EH (cell line): ENCODE measurements at regions not wholly inside any gene's neighbourhood (a gene's known extent, or its start where the extent isn't known, plus 50 kb on each side); places are given as distances from the start of the nearest gene placed in this dataset.

Source experiments
- DNase-seq: peaks from one replicate; pipeline ENCODE4 v3.0.0-alpha.2; 2015; ENCODE audit warnings: low read depth

DNA sequence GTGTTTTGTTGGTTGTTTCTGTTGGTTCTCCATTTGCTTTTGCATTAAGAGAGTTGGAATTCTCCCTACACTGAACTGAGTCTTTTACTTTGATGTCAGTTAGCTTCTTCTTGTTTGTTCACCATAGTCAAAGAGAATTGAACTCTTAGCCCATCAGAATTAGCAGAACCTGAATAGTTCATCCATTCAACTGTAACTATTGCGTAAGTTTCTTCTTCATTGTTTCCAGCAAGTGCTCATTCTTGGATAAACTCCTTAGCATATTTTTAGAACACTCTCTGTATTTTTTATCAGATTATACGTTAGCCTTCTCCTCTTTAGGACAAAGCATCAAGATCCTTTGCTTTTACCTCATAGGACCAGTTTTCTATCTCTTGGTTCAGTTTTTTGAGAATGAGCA, 128.4 kb upstream of the RAB11FIP2 start:
- no peak for DNase-seq

DNA sequence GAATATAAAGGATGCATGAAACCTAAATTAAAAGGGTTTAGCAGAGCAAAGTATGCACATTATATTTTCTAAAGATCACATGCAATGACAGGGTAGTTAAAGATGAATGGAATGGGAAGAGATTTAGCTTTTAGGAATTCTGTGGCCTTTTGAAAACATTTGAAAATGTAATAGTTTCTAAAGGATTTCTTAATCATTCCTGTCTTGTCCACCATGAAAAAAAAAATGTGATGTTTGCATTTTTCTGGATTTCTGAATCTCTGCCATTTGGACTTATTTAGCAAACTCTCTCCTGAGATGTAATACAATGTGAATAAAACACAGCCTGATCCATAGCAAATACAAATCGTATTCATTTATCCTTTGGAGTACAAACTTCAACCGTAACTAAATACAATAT, 126.6 kb upstream of the RAB11FIP2 start:
- peak; percentile 1 for DNase-seq

GRCh38 chr10:118171861-118172260, 125.1 kb upstream of the RAB11FIP2 start:
- DNase-seq, result no peak

GRCh38 chr10:118167056-118167700, 120.4 kb upstream of the RAB11FIP2 start:
- no peak for DNase-seq

- DNase-seq, result no peak
Measured at GRCh38 chr10:118163217-118163616, 116.5 kb upstream of the RAB11FIP2 start.

- no peak for DNase-seq
Measured at GRCh38 chr10:118161461-118162246, 114.9 kb upstream of the RAB11FIP2 start.

GRCh38 chr10:118153287-118153686, 106.5 kb upstream of the RAB11FIP2 start:
- no peak for DNase-seq

DNA sequence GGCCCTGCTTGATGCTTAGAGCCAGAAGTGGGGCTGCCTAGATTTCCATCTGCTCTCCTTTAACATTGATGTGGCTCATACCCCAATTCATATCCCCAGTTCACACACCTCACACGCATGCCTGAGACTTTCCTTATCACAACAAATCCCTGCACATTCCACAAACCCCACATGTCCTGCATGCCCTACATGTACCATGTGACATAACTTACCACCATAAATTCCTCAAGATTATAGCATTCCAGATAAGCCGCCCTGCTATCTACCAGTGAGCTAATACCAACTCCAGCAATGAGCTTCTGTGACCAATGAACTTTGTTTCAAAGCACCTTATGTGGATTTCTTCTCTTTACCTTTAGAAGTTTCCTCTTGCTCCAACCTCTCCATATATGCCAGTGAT, 104.7 kb upstream of the RAB11FIP2 start:
- DNase-seq, result no peak

GRCh38 chr10:118148247-118148646, 101.5 kb upstream of the RAB11FIP2 start:
- DNase-seq, result no peak

DNA sequence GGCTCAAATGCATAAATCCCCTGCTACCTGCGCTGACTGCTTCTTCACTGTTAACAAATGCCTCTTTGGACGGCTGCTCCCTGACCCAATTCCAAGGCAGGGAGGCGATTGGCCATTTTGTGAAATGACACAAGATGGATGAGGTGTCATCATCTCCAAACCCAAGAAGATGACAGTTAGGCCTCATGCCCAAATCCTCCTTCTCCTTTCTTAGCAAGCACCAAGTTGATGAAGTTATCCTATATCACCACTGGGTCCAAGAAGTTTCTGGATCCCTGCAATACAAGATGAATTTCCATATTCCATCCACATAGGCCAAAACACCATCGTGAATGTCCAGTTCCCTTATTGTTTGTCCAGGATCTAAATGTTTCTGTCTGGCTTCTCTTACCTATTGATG, 98.5 kb upstream of the RAB11FIP2 start:
- DNase-seq, result no peak

GRCh38 chr10:118141471-118141870, 94.7 kb upstream of the RAB11FIP2 start:
- DNase-seq, result no peak

DNA sequence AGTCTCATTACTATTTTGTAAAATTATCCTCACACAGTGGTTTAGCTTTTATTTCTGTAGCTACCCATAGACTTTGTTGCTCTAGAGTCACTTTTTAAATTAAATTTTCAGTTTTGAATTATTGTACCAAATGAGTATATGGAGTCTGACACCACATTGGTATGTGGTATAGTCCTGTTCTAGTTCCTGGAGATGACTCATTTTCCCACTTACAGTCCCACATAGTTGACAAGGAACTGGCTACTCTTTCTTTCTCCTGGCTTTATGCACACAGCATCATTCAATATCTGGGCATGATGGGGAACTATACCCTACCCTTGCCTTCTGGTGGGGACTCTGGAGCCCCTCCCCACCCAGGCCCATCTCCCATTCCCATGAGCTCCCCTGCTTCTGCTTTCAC, 92.6 kb upstream of the RAB11FIP2 start:
- peak; percentile 3 for DNase-seq

DNA sequence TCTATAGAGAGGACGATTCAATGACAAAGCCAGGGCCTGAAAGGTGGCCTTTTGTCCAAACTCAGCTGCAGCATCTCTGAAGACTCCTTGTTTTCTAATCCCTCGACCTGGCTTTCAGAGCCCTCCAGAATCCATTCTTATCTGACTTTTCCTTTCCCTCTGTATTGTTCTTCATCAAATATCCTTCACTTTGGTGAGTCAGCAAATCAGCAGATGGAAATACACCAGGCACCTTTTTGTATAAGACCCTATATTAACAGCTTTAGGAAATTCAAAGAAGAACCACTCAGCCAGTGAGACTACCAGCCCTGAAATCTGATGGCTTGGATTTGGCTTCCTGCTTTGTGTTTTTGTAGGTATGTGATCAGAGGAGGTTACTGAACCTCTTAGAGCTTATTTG, 81.9 kb upstream of the RAB11FIP2 start:
- no peak for DNase-seq

DNA sequence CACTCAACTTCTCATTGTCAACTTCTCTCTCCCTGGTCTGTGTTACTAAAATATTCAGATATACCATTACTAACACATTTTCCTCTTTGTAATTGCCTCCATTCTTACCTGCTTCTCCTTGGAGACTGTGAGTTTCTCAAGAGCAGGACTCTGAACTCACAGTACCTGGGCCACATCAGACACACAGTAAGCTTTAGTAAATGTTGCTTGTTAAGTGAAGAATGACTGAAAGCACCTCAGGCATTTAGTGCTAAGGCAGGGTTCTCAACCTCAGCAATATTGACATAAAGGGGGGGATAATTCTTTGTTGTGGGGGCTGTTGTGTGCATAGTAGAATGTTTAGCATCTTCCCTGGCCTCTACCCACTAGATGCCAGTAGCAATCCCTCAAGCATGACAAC, 72.0 kb upstream of the RAB11FIP2 start:
- no peak for DNase-seq

DNA sequence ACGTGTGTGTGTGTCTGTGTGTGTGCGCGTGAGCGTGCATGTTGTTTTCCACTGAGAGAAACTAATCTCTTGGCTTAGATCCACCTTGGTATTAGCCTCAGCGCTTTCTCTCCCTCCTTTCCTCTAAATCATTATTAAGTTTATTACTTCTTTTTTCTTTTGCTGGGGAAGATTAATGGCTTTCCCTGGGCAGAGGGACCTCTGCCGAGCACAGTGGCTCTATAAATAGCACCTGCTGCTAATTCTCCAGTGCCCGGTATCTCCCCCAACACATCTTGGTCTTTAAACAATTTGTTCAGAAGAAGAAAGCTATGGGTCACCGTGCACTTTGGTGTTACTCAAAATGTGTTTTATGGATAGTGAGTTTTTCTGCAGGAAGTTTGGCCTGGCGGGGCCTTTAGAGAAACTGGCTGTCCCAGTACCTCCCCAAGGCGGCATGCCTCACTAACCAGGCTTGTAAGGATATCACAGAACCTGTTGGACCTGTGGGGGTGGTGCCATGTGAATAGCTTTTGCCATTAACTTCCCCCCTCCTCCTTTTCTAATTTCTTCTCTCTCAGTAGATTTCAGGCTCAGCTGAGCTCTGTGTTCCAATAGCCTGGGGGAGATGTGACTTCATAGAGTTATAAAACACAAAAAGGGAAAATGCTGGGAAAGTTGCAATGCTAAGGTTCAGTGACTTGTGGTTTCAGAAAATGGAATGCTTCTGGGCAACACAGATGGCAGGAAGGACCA, 70.1 kb upstream of the RAB11FIP2 start:
- no peak for DNase-seq

GRCh38 chr10:118116362-118116714, 69.6 kb upstream of the RAB11FIP2 start:
- no peak for DNase-seq

- no peak for DNase-seq
Measured at GRCh38 chr10:118115701-118116100, 69.0 kb upstream of the RAB11FIP2 start.

DNA sequence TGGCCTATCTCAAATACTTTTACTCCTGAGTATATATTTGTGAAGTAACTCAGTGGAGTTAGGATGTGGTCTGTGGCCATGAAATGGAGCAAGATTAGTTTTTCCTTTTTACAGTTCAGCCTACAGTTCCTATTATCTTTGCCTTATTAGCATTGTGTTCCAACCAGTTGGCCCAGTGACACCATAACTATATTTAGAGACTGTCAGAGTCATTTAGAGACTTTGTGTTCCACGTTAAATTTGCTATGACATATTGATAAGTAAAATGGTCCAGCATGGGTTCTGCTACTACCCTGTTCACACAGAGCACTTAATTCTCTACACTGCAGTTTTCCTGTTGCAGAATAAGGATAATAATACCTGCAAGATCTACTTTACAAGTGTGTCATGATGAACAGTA, 68.3 kb upstream of the RAB11FIP2 start:
- no peak for DNase-seq

GRCh38 chr10:118112543-118113125, 65.9 kb upstream of the RAB11FIP2 start:
- DNase-seq, result no peak

- DNase-seq, result no peak
Measured at GRCh38 chr10:118110750-118111149, 64.0 kb upstream of the RAB11FIP2 start.

DNA sequence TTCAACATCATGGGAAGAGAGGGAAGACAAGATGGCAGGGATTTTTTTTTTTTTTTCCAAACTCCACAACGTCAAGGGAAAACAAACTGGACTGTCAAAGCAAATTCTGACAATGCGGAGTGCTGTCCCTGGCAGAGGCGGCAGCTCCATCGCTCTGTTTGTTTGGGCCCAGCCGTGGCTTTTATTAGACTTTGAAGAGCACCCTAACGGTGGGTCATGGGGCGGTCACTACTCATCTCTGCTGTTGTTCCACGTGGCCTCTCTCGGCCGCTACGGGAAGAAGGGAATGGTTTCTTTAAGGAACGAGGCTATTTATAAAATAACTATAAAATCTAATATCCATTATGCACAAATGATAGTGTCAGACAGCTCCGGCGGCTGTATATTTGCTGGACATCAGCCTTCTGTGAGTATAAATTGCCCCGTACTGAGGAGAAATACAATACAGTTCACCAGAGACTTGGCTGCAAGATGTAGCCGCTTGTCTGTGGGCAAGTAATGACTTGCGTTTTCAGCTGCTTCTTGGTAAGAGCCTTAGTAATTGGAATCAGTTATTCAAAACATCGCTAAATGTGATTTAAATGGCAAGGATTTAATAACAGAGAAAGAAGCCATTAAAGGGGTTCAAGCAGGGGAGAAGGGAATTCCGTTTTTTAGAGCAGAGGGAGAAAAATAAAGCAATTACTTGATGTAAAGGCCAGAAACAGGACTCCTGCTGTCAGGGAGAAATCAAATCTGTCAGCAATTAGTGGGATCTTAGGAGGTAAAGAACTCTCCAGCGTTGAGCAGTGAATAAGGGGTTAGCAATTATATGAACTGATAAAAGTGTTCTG, 61.7 kb upstream of the RAB11FIP2 start:
- DNase-seq, result peak; percentile 15

DNA sequence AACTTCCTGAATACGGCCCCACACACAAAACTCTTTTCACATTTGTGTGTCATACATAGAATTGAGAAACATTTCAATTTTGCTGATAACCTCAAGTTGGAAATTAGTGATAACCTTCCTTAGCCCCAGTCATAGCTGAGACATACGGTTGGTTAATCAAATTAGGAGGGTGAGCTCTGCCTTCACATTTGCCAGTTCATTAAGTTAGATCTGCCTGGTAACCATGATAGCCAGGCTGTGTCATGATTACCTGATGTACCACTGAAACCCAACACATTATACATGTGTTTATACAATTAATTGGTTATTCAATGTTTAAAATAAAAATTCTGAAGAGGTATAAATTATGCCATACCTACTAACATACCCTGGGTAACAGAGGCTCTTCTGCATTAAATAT, 60.8 kb upstream of the RAB11FIP2 start:
- no peak for DNase-seq
